ENCODE measurements at regions not wholly inside any gene's neighbourhood (a gene's known extent, or its start where the extent isn't known, plus 50 kb on each side); places are given as distances from the start of the nearest gene placed in this dataset.

DNA sequence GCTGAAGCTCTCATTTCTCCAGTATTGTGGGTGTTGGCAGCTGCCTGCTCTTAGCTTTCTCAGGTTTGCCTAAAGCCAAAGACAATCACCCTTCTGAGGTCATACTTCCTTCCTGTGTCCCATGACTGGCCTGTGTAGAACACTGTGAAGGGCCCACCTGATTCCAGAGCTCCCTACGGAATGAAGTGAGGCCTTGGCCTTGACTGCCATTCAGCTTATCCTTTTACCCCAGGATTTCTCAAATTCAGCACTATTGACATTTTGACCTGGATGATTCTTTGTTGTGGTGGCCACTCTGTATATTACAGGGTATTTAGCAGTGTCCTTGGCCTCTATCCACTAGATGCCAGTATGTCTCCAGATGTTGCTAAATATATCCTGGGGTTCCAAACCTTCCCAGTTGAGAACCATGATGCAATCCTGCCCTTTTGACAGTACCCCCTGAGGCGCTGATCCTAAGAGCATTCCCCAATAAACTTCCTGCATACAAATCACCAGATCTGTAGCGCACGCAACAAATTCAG lies 112.3 kb upstream of the KRR1 start:
- TF ChIP-seq, protein P1, sequence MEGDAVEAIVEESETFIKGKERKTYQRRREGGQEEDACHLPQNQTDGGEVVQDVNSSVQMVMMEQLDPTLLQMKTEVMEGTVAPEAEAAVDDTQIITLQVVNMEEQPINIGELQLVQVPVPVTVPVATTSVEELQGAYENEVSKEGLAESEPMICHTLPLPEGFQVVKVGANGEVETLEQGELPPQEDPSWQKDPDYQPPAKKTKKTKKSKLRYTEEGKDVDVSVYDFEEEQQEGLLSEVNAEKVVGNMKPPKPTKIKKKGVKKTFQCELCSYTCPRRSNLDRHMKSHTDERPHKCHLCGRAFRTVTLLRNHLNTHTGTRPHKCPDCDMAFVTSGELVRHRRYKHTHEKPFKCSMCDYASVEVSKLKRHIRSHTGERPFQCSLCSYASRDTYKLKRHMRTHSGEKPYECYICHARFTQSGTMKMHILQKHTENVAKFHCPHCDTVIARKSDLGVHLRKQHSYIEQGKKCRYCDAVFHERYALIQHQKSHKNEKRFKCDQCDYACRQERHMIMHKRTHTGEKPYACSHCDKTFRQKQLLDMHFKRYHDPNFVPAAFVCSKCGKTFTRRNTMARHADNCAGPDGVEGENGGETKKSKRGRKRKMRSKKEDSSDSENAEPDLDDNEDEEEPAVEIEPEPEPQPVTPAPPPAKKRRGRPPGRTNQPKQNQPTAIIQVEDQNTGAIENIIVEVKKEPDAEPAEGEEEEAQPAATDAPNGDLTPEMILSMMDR (IDR thresholded peaks at IDR 0.05; ENCODE audit: poor library complexity, severe bottlenecking), result peak; percentile 54
- TF ChIP-seq, protein P2, sequence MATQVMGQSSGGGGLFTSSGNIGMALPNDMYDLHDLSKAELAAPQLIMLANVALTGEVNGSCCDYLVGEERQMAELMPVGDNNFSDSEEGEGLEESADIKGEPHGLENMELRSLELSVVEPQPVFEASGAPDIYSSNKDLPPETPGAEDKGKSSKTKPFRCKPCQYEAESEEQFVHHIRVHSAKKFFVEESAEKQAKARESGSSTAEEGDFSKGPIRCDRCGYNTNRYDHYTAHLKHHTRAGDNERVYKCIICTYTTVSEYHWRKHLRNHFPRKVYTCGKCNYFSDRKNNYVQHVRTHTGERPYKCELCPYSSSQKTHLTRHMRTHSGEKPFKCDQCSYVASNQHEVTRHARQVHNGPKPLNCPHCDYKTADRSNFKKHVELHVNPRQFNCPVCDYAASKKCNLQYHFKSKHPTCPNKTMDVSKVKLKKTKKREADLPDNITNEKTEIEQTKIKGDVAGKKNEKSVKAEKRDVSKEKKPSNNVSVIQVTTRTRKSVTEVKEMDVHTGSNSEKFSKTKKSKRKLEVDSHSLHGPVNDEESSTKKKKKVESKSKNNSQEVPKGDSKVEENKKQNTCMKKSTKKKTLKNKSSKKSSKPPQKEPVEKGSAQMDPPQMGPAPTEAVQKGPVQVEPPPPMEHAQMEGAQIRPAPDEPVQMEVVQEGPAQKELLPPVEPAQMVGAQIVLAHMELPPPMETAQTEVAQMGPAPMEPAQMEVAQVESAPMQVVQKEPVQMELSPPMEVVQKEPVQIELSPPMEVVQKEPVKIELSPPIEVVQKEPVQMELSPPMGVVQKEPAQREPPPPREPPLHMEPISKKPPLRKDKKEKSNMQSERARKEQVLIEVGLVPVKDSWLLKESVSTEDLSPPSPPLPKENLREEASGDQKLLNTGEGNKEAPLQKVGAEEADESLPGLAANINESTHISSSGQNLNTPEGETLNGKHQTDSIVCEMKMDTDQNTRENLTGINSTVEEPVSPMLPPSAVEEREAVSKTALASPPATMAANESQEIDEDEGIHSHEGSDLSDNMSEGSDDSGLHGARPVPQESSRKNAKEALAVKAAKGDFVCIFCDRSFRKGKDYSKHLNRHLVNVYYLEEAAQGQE (IDR thresholded peaks at IDR 0.05; ENCODE audit: borderline replicate concordance), result no peak
- no peak for TF ChIP-seq EP300 (conservative IDR thresholded peaks at IDR 0.05; ENCODE audit: poor library complexity, severe bottlenecking)
- no peak for TF ChIP-seq EZH2 (IDR thresholded peaks at IDR 0.05; ENCODE audit: borderline replicate concordance, insufficient read depth, low read length, poor library complexity, severe bottlenecking)
- no peak for TF ChIP-seq MXI1 (conservative IDR thresholded peaks at IDR 0.05; ENCODE audit: poor library complexity, severe bottlenecking)
- no peak for TF ChIP-seq POLR2AphosphoS5 (IDR thresholded peaks at IDR 0.05)

Data from neural cell (in vitro differentiated cells).